Thyroid gland (tissue), 4 donors: ENCODE measurements at regions not wholly inside any gene's neighbourhood (a gene's known extent, or its start where the extent isn't known, plus 50 kb on each side); places are given as distances from the start of the nearest gene placed in this dataset.
A peak's percentile ranks its signal among the peaks of the same experiment; 100 is the strongest.

Source experiments
- DNase-seq, 2 donors: peaks; one replicate each; pipeline ENCODE4 v3.0.0-alpha.2; 2019
- H3K27ac ChIP-seq, 3 donors: fragments of 200-600 bp; sonication (generic); 1 replicate in 2 of 3; 2 replicates in 1 of 3; pipeline ENCODE4 v1.5.1; 2016 to 2019; ENCODE audit warnings: mild to moderate bottlenecking in 1 of 3, moderate library complexity in 1 of 3
- H3K27me3 ChIP-seq: fragments of 200-600 bp; sonication (generic); one replicate; pipeline ENCODE4 v1.5.1; 2019
- H3K36me3 ChIP-seq, 2 donors: fragments of 200-600 bp; sonication (generic); one replicate each; pipeline ENCODE4 v1.5.1; 2016 to 2019
- H3K4me1 ChIP-seq, 2 donors: fragments of 200-600 bp; sonication (generic); one replicate each; pipeline ENCODE4 v1.5.1; 2017 to 2019
- H3K4me3 ChIP-seq, 3 donors: fragments of 200-600 bp; sonication (generic); replicated peaks in 1 of 3; 1 replicate in 2 of 3; 2 replicates in 1 of 3; pipeline ENCODE4 v1.5.1; 2016; ENCODE audit warnings: mild to moderate bottlenecking in 1 of 3
- H3K9me3 ChIP-seq: fragments of 200-600 bp; sonication (generic); one replicate; pipeline ENCODE4 v1.5.1; 2017
- CTCF ChIP-seq, 6 experiments: fragments of 200-600 bp in 3 of 6; fragments of 450-650 bp in 3 of 6; sonication (generic) in 3 of 6; IDR thresholded peaks; one replicate each; pipeline ENCODE4 v1.5.1; 2016 to 2019; ENCODE audit warnings: antibody characterized with exemption in 6 of 6, mild to moderate bottlenecking in 2 of 6, inconsistent platforms in 1 of 6, moderate library complexity in 1 of 6
- POLR2A ChIP-seq, 2 donors: fragments of 450-650 bp; IDR thresholded peaks; one replicate each; pipeline ENCODE4 v1.6.1; 2017; ENCODE audit warnings: antibody characterized with exemption in 2 of 2, mild to moderate bottlenecking in 2 of 2, moderate library complexity in 1 of 2
- WGBS, 2 donors: methylation state at CpG; one replicate each; pipeline ENCODE4 v1.1.5; 2017; 5-methylcytosine and 5-hydroxymethylcytosine counted together
- intact Hi-C: fragments of 100-400 bp; cut with DNase I; formaldehyde crosslinking; loops from one replicate; pipeline ENCODE4 v1.15.1; 2023

DNA sequence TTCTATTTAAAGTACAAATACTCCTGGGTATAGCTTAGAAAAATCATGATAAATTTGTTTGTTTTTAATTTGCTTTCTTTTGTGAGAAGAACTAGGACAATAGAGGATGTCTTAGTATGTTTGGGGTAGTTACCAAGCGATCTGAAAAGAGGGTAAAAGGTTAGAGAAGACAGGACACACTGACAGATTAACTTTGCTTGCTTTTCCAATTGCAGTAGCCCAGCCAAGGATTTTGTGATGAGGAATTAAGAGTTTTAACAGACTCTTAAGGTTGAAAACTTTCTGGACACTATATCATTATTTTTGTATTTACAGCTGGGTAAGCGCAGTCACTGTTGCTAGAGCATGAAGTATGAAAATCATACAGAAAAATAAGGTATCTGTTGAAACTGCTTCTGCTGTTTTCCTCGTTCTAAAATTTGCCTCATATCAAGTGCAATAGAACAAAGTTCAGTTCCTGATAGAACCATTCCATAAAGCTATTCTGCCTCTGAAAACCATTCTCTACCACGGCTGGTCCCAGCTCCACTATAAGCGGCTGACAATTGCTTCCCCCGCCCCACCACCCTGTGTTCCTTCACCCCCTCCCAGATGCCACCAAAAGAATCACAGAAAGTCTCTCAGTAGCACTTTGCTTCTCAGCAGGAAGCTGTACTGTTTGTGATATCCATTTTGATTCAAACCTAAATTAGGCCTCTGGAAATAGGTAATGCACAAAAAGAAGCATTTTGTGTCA lies 413.4 kb downstream of the BCAT1 start:
- Histone ChIP-seq H3K4me3 (no peak overlapping the region), H3K27ac (peak overlapping the region in 2 of 3 donors; percentile 10 to 86)

GRCh38 chr12:24534622-24535021 lies 414.3 kb downstream of the BCAT1 start:
- DNase-seq = peak in 1 of 2 donors; percentile 9
- TF ChIP-seq POLR2A (IDR thresholded peaks at IDR 0.05) (no peak), CTCF (IDR thresholded peaks at IDR 0.05) (no peak)
- no peak overlapping the region for H3K4me3 ChIP-seq
- no peaks in the 10 kb centered on the region for H3K27me3 ChIP-seq
- H3K36me3 ChIP-seq = no peaks in the 10 kb centered on the region
- H3K9me3 ChIP-seq = no peaks in the 10 kb centered on the region
- 52 to 54% methylated on average over 4 of the region's 4 CpGs for WGBS, 2 donors
- H3K27ac ChIP-seq = peak overlapping the region in 2 of 3 donors; percentile 10 to 12
- intact Hi-C loops = no loop called here
- H3K4me1 ChIP-seq = peaks cover 34 to 43% of the 10 kb centered on the region in 2 donors

More for the DNA sequence above, 413.4 kb downstream of the BCAT1 start:
- intact Hi-C loops = no loop called here
- Histone ChIP-seq H3K36me3 (no peaks in the 10 kb centered on the region), H3K9me3 (no peaks in the 10 kb centered on the region), H3K4me1 (peaks cover 37 to 46% of the 10 kb centered on the region in 2 donors), H3K27me3 (no peaks in the 10 kb centered on the region)
- no peak for DNase-seq
- TF ChIP-seq CTCF (IDR thresholded peaks at IDR 0.05) = no peak
- TF ChIP-seq POLR2A (IDR thresholded peaks at IDR 0.05) = no peak
- WGBS, 2 donors = 60 to 70% methylated on average over 6 of the region's 6 CpGs

DNA sequence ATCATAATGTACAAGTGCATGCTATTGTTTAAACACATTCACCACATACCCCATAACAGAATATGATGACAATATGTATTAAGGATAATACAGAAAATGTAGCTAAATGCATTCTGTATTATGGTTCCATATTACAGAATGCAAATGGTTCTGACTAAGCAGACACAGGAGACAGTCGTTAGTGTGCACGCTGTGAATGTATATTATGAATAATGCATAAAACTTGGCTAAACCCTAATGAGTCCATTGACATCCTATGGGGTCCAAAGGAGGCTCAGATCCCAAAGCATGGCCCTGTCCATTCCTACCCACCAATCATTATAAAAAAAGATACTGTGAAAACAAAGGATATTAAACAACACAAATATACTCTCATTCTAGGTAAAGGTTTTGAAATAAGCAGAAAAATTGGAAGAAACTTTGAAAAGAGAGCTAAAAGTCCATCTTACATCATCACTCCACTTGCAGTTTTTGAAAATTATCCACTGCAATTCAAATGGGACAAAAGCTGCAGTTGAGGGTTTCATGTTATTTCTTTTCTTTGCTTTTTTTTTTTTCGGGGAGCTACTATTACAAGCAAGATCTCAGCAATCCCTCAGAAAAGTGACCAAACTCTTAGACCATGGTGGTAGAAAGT lies 415.1 kb downstream of the BCAT1 start:
- Histone ChIP-seq H3K9me3 (no peaks in the 10 kb centered on the region), H3K27ac (peak overlapping the region in 1 of 3 donors; percentile 11), H3K4me3 (no peak overlapping the region), H3K4me1 (peaks cover 31 to 37% of the 10 kb centered on the region in 2 donors), H3K27me3 (no peaks in the 10 kb centered on the region), H3K36me3 (no peaks in the 10 kb centered on the region)
- WGBS, 2 donors = 90 to 93% methylated on average over 3 of the region's 3 CpGs
- TF ChIP-seq CTCF (IDR thresholded peaks at IDR 0.05) (no peak), POLR2A (IDR thresholded peaks at IDR 0.05) (no peak)
- intact Hi-C loops = no loop called here
- DNase-seq = no peak

- Histone ChIP-seq H3K36me3 (no peaks in the 10 kb centered on the region), H3K27ac (no peak overlapping the region), H3K4me1 (peaks cover 7 to 13% of the 10 kb centered on the region in 2 donors), H3K27me3 (no peaks in the 10 kb centered on the region), H3K9me3 (no peaks in the 10 kb centered on the region), H3K4me3 (no peak overlapping the region)
- no peak for TF ChIP-seq POLR2A (IDR thresholded peaks at IDR 0.05)
- TF ChIP-seq CTCF (IDR thresholded peaks at IDR 0.05) = no peak
- no peak for DNase-seq
- intact Hi-C loops = no loop called here
- 69 to 76% methylated on average over 2 of the region's 2 CpGs for WGBS, 2 donors
Observed at GRCh38 chr12:24530689-24531088, 418.2 kb downstream of the BCAT1 start.

GRCh38 chr12:24527102-24527501 lies 421.8 kb downstream of the BCAT1 start:
- no peak overlapping the region for H3K4me3 ChIP-seq
- no peaks in the 10 kb centered on the region for H3K4me1 ChIP-seq
- no peaks in the 10 kb centered on the region for H3K27me3 ChIP-seq
- no peak overlapping the region for H3K27ac ChIP-seq
- no peaks in the 10 kb centered on the region for H3K36me3 ChIP-seq
- DNase-seq = no peak
- TF ChIP-seq CTCF (IDR thresholded peaks at IDR 0.05) (no peak), POLR2A (IDR thresholded peaks at IDR 0.05) (no peak)
- H3K9me3 ChIP-seq = no peaks in the 10 kb centered on the region
- intact Hi-C loops = no loop called here
